Karpas-422 (cell line): ENCODE measurements at regions not wholly inside any gene's neighbourhood (a gene's known extent, or its start where the extent isn't known, plus 50 kb on each side); places are given as distances from the start of the nearest gene placed in this dataset.

Experiments
- DNase-seq: peaks from one replicate; pipeline ENCODE4 v3.0.0-alpha.2; 2015
- H2AFZ ChIP-seq: fragments of 200-600 bp; sonication (generic); 2 replicates; pipeline ENCODE4 v1.6.1; 2014; ENCODE audit warnings: antibody characterized with exemption, low read length, mixed read lengths
- H3K27ac ChIP-seq: fragments of 200-600 bp; sonication (generic); 2 replicates; pipeline ENCODE4 v1.5.1; 2014; ENCODE audit warnings: mild to moderate bottlenecking, low read length, moderate library complexity
- H3K27me3 ChIP-seq: fragments of 200-600 bp; sonication (generic); 2 replicates; pipeline ENCODE4 v1.6.1; 2014; ENCODE audit warnings: low read length, mixed read lengths
- H3K36me3 ChIP-seq: fragments of 200-600 bp; sonication (generic); 2 replicates; pipeline ENCODE4 v1.6.1; 2014; ENCODE audit warnings: low read length, mixed read lengths; ENCODE audit not compliant: insufficient read depth
- H3K4me1 ChIP-seq: fragments of 200-600 bp; sonication (generic); 2 replicates; pipeline ENCODE4 v1.6.1; 2014; ENCODE audit warnings: mild to moderate bottlenecking, low read length, mixed read lengths
- H3K4me2 ChIP-seq: fragments of 200-600 bp; sonication (generic); 2 replicates; pipeline ENCODE4 v1.6.1; 2014; ENCODE audit warnings: low read length, low read depth, mild to moderate bottlenecking; ENCODE audit not compliant: poor library complexity, severe bottlenecking
- H3K4me3 ChIP-seq: fragments of 200-600 bp; sonication (generic); 2 replicates; pipeline ENCODE4 v1.5.1; 2014; ENCODE audit warnings: mild to moderate bottlenecking, antibody characterized with exemption, low read length, mixed read lengths
- H3K79me2 ChIP-seq: fragments of 200-600 bp; sonication (generic); 2 replicates; pipeline ENCODE4 v1.6.1; 2014; ENCODE audit warnings: mild to moderate bottlenecking, low read length, mixed read lengths
- H3K9ac ChIP-seq: fragments of 200-600 bp; sonication (generic); 2 replicates; pipeline ENCODE4 v1.6.0; 2014; ENCODE audit warnings: low read length
- H3K9me2 ChIP-seq: fragments of 200-600 bp; sonication (generic), shearing (Covaris generic); replicated peaks from 2 replicates; pipeline ENCODE4 v1.6.0; 2014; ENCODE audit warnings: mild to moderate bottlenecking, low read length, moderate library complexity; ENCODE audit not compliant: insufficient read depth
- H3K9me3 ChIP-seq: fragments of 300-700, 200-600 bp; sonication (generic); 2 replicates; pipeline ENCODE4 v1.6.1; 2014; ENCODE audit warnings: low read length, mixed read lengths
- H4K20me1 ChIP-seq: fragments of 200-600 bp; sonication (generic); 2 replicates; pipeline ENCODE4 v1.6.1; 2014; ENCODE audit warnings: mild to moderate bottlenecking, antibody characterized with exemption, low read length, low read depth; ENCODE audit not compliant: insufficient read depth

DNA sequence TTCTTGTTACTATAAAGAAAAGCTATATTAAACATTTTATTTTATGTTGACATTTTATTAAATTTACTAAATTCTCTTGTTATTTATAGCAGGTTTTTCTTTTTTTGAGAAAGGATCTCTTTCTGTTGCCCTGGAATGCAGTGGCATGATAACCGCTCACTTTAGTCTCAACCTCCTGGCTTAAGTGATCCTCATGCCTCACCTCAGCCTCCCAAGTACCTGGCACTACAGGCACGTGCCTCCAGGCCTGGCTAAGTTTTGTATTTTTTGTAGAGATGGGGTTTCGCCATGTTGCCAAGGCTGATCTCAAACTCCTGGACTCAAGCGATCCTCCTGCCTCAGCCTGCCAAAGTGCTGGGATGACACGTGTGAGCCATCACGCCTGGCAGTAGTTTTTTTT is 280.2 kb upstream of the C9orf72 start:
- Histone ChIP-seq H3K9ac (no peak overlapping the region), H3K4me1 (no peaks in the 10 kb centered on the region), H3K27ac (no peak overlapping the region), H3K9me3 (no peaks in the 10 kb centered on the region), H4K20me1 (no peaks in the 10 kb centered on the region), H3K27me3 (no peaks in the 10 kb centered on the region), H2AFZ (no peak overlapping the region), H3K36me3 (no peaks in the 10 kb centered on the region), H3K9me2 (no peaks in the 10 kb centered on the region), H3K4me2 (no peak overlapping the region), H3K4me3 (no peak overlapping the region), H3K79me2 (no peaks in the 10 kb centered on the region)
- DNase-seq: no peak

DNA sequence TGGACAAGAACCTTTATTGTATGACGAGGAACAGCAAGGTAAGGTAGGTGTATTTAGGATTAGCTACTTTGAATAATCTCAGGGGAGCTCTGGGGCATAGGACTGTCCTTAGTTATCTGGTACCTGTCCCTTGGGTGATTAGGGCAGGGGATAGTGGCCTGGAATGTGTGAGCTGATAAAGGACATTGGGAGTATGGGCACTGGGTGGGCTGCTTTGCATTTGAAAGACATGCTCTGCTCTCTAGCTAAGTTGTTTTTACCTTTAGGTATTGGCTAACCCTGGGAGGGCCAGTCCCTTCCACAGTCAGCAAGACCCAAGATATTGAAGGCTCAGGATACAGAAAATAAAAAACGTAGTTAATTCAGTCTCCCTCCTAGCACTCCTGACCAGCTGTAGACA is 282.8 kb upstream of the C9orf72 start:
- H3K9me2 ChIP-seq: no peaks in the 10 kb centered on the region
- no peaks in the 10 kb centered on the region for H3K79me2 ChIP-seq
- no peaks in the 10 kb centered on the region for H3K27me3 ChIP-seq
- H4K20me1 ChIP-seq: no peaks in the 10 kb centered on the region
- H3K4me1 ChIP-seq: no peaks in the 10 kb centered on the region
- no peak for DNase-seq
- no peaks in the 10 kb centered on the region for H3K36me3 ChIP-seq
- no peak overlapping the region for H3K4me2 ChIP-seq
- no peak overlapping the region for H3K9ac ChIP-seq
- H3K4me3 ChIP-seq: no peak overlapping the region
- H2AFZ ChIP-seq: no peak overlapping the region
- no peaks in the 10 kb centered on the region for H3K9me3 ChIP-seq
- no peak overlapping the region for H3K27ac ChIP-seq

GRCh38 chr9:27856748-27857147 is 283.5 kb upstream of the C9orf72 start:
- Histone ChIP-seq H3K4me1 (no peaks in the 10 kb centered on the region), H3K79me2 (no peaks in the 10 kb centered on the region), H3K36me3 (no peaks in the 10 kb centered on the region), H3K4me3 (no peak overlapping the region), H3K4me2 (no peak overlapping the region), H3K9me3 (no peaks in the 10 kb centered on the region), H3K27me3 (no peaks in the 10 kb centered on the region), H2AFZ (no peak overlapping the region), H3K27ac (no peak overlapping the region), H4K20me1 (no peaks in the 10 kb centered on the region), H3K9me2 (no peaks in the 10 kb centered on the region), H3K9ac (no peak overlapping the region)
- DNase-seq: no peak

- Histone ChIP-seq H3K9ac (no peak overlapping the region), H2AFZ (no peak overlapping the region), H3K27me3 (no peaks in the 10 kb centered on the region), H3K27ac (no peak overlapping the region), H3K9me2 (no peaks in the 10 kb centered on the region), H3K4me3 (no peak overlapping the region), H3K36me3 (no peaks in the 10 kb centered on the region), H3K9me3 (no peaks in the 10 kb centered on the region), H3K4me2 (no peak overlapping the region), H3K4me1 (no peaks in the 10 kb centered on the region), H4K20me1 (no peaks in the 10 kb centered on the region), H3K79me2 (no peaks in the 10 kb centered on the region)
- no peak for DNase-seq
Observed at GRCh38 chr9:27861887-27862286, 288.6 kb upstream of the C9orf72 start.

DNA sequence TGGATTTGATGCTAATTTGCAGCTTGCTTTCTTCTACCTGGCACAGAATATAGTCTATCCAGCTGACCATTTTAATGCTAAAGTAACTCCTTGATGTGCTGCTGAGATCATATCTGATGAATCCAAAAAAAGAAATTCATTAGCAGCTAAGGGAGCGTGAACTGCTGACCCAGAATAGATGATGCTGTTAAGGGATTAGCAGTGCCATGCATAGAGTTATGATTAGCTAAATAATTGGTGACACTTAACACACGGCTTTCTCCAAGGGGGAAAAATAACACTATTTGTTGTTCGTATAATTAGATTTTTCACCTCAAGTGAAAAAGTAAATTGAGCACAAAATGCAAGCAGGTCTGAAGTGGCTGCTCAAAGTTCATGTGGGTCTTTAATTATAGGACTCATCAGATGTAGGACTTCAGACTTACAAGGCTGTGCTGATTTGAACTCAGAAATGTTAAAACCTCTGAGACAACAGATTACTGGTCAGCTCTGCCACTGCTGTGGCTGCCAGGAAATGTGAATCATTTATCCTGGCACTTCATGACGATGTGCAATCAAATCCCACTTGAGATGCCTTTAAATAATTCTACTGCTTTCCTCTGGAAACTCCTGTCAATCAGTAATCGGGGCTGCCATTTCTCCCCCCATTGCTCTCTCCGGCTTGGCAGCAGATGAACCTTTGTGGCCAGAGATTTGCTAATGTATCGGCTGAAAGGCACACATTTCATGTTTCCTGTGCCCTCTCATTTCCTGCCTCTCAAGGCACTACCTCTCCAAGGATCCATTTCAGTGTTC is 291.6 kb upstream of the C9orf72 start:
- H2AFZ ChIP-seq: no peak overlapping the region

DNA sequence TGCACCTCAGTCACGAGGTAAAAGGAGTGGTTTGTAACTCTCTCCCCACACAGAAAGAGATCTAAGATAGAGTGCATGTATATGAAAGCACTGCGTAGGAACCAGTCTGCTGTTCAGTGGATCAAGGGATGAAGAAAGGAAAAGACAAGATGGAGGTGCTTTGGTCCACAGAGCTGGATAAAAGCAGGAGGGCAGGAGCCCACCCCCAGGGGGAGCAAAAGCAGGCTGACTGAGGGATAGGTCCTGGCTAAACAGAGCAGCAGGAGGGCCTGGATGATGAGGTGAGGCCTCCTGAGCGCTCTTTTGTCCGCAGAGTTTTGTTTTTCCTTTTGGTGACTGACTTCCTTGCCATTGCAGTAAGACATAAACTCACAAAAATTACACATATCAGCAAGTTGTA is 293.5 kb upstream of the C9orf72 start:
- no peak overlapping the region for H3K9ac ChIP-seq

More for the DNA sequence above, 291.6 kb upstream of the C9orf72 start:
- Histone ChIP-seq H3K36me3 (no peaks in the 10 kb centered on the region), H3K4me2 (no peak overlapping the region), H3K9me2 (no peaks in the 10 kb centered on the region), H4K20me1 (no peaks in the 10 kb centered on the region), H3K9me3 (no peaks in the 10 kb centered on the region), H3K9ac (no peak overlapping the region), H3K27me3 (no peaks in the 10 kb centered on the region), H3K27ac (no peak overlapping the region), H3K79me2 (no peaks in the 10 kb centered on the region), H3K4me3 (no peak overlapping the region), H3K4me1 (no peaks in the 10 kb centered on the region)
- no peak for DNase-seq

DNA sequence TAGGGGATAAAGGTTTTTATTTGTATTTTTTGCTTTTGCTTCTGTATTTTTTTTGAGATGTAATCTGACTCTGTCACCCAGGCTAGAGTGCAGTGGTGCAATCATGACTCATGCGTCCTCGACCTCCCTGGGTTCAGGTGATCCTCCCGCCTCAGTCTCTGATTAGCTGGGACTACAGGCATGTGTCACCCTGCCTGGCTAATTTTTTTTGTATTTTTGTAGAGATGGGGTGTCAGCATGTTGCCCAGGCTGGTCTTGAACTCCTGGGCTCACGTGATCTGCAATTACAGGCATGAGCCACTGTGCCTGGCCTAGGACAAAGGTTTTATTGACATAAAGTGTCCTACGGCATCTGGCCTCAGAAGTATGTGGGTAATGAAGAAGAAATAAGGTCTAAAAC is 297.1 kb upstream of the C9orf72 start:
- Histone ChIP-seq H3K79me2 (no peaks in the 10 kb centered on the region), H3K4me1 (no peaks in the 10 kb centered on the region), H3K4me3 (no peak overlapping the region)

More for the DNA sequence above, 293.5 kb upstream of the C9orf72 start:
- no peaks in the 10 kb centered on the region for H3K36me3 ChIP-seq
- no peak overlapping the region for H3K27ac ChIP-seq
- H4K20me1 ChIP-seq: no peaks in the 10 kb centered on the region
- H2AFZ ChIP-seq: no peak overlapping the region
- H3K27me3 ChIP-seq: no peaks in the 10 kb centered on the region
- H3K4me1 ChIP-seq: no peaks in the 10 kb centered on the region
- H3K9me3 ChIP-seq: no peaks in the 10 kb centered on the region
- no peak overlapping the region for H3K4me2 ChIP-seq
- H3K9me2 ChIP-seq: no peaks in the 10 kb centered on the region
- H3K4me3 ChIP-seq: no peak overlapping the region
- H3K79me2 ChIP-seq: no peaks in the 10 kb centered on the region
- DNase-seq: no peak

GRCh38 chr9:27880156-27880555 is 306.9 kb upstream of the C9orf72 start:
- H3K9ac ChIP-seq: no peak overlapping the region

More for the DNA sequence above, 297.1 kb upstream of the C9orf72 start:
- Histone ChIP-seq H4K20me1 (no peaks in the 10 kb centered on the region), H3K9me2 (no peaks in the 10 kb centered on the region), H3K9me3 (no peaks in the 10 kb centered on the region), H3K36me3 (no peaks in the 10 kb centered on the region), H3K27ac (no peak overlapping the region), H3K4me2 (no peak overlapping the region), H2AFZ (no peak overlapping the region), H3K27me3 (no peaks in the 10 kb centered on the region), H3K9ac (no peak overlapping the region)
- no peak for DNase-seq

More at GRCh38 chr9:27880156-27880555, 306.9 kb upstream of the C9orf72 start:
- DNase-seq: no peak
- no peaks in the 10 kb centered on the region for H3K9me3 ChIP-seq
- H3K4me1 ChIP-seq: no peaks in the 10 kb centered on the region
- no peak overlapping the region for H3K4me3 ChIP-seq
- no peak overlapping the region for H3K4me2 ChIP-seq
- no peaks in the 10 kb centered on the region for H3K9me2 ChIP-seq
- H4K20me1 ChIP-seq: no peaks in the 10 kb centered on the region
- H3K36me3 ChIP-seq: no peaks in the 10 kb centered on the region
- H3K79me2 ChIP-seq: no peaks in the 10 kb centered on the region
- H2AFZ ChIP-seq: no peak overlapping the region
- H3K27me3 ChIP-seq: no peaks in the 10 kb centered on the region
- no peak overlapping the region for H3K27ac ChIP-seq
